Suprapubic skin (tissue), 4 donors: ENCODE measurements at regions not wholly inside any gene's neighbourhood (a gene's known extent, or its start where the extent isn't known, plus 50 kb on each side); places are given as distances from the start of the nearest gene placed in this dataset.

Experiments
- DNase-seq, 2 donors: peaks; one replicate each; pipeline ENCODE4 v3.0.0-alpha.2; 2019; ENCODE audit warnings: low spot score in 2 of 2
- H3K27ac ChIP-seq: fragments of 200-600 bp; sonication (generic); one replicate; pipeline ENCODE4 v1.5.1; 2019
- H3K27me3 ChIP-seq: fragments of 200-600 bp; sonication (generic); one replicate; pipeline ENCODE4 v1.5.1; 2019
- H3K36me3 ChIP-seq: fragments of 200-600 bp; sonication (generic); one replicate; pipeline ENCODE4 v1.5.1; 2019
- H3K4me1 ChIP-seq: fragments of 200-600 bp; sonication (generic); one replicate; pipeline ENCODE4 v1.5.1; 2019
- H3K4me3 ChIP-seq: fragments of 200-600 bp; sonication (generic); one replicate; pipeline ENCODE4 v1.5.1; 2019; ENCODE audit warnings: mild to moderate bottlenecking
- H3K9me3 ChIP-seq: fragments of 200-600 bp; sonication (generic); one replicate; pipeline ENCODE4 v1.5.1; 2019
- CTCF ChIP-seq, 2 donors: fragments of 200-600 bp in 1 of 2; fragments of 450-650 bp in 1 of 2; sonication (generic) in 1 of 2; IDR thresholded peaks; one replicate each; pipeline ENCODE4 v1.5.1; 2016 to 2019; ENCODE audit warnings: antibody characterized with exemption in 2 of 2, mild to moderate bottlenecking in 1 of 2, moderate library complexity in 1 of 2
- EP300 ChIP-seq: sonication (generic); formaldehyde crosslinking; IDR thresholded peaks from one replicate; pipeline ENCODE4 v1.6.1; 2017; ENCODE audit warnings: antibody characterized with exemption
- POLR2A ChIP-seq, 2 donors: fragments of 450-650 bp; IDR thresholded peaks; one replicate each; pipeline ENCODE4 v1.6.1; 2017; ENCODE audit warnings: antibody characterized with exemption in 2 of 2, mild to moderate bottlenecking in 2 of 2, moderate library complexity in 2 of 2
- POLR2AphosphoS5 ChIP-seq, 3 donors: sonication (generic); formaldehyde crosslinking; IDR thresholded peaks; one replicate each; pipeline ENCODE4 v1.6.1; 2017; ENCODE audit warnings: antibody characterized with exemption in 3 of 3
- WGBS: methylation state at CpG from one replicate; pipeline ENCODE4 v1.1.5; 2018; 5-methylcytosine and 5-hydroxymethylcytosine counted together

GRCh38 chr7:57198801-57199200 lies 66.6 kb upstream of the ZNF479 start:
- H3K27me3 ChIP-seq = no peaks in the 10 kb centered on the region
- H3K27ac ChIP-seq = no peak overlapping the region
- no peaks in the 10 kb centered on the region for H3K36me3 ChIP-seq
- no peaks in the 10 kb centered on the region for H3K4me1 ChIP-seq
- peaks cover 23% of the 10 kb centered on the region for H3K9me3 ChIP-seq
- peak in 1 of 2 donors; percentile 15 for DNase-seq
- H3K4me3 ChIP-seq = no peak overlapping the region
- 90% methylated on average over 9 of the region's 9 CpGs for WGBS
- no peak for TF ChIP-seq EP300
- TF ChIP-seq POLR2A (IDR thresholded peaks at IDR 0.05) = no peak
- no peak for TF ChIP-seq CTCF (IDR thresholded peaks at IDR 0.05)
- TF ChIP-seq POLR2AphosphoS5 (IDR thresholded peaks at IDR 0.05) = no peak

- H3K9me3 ChIP-seq = peaks cover 23% of the 10 kb centered on the region
- no peak for DNase-seq
- H3K36me3 ChIP-seq = no peaks in the 10 kb centered on the region
- no peaks in the 10 kb centered on the region for H3K27me3 ChIP-seq
- H3K27ac ChIP-seq = no peak overlapping the region
- no peaks in the 10 kb centered on the region for H3K4me1 ChIP-seq
- TF ChIP-seq CTCF (IDR thresholded peaks at IDR 0.05) (no peak), POLR2A (IDR thresholded peaks at IDR 0.05) (no peak), POLR2AphosphoS5 (IDR thresholded peaks at IDR 0.05) (no peak), EP300 (no peak)
- WGBS = 91% methylated on average over 7 of the region's 7 CpGs
- no peak overlapping the region for H3K4me3 ChIP-seq
Measured at GRCh38 chr7:57199252-57199651, 67.0 kb upstream of the ZNF479 start.

GRCh38 chr7:57201021-57201894 lies 69.0 kb upstream of the ZNF479 start:
- Histone ChIP-seq H3K9me3 (peaks cover 32% of the 10 kb centered on the region), H3K27ac (no peak overlapping the region), H3K4me1 (no peaks in the 10 kb centered on the region), H3K36me3 (no peaks in the 10 kb centered on the region), H3K27me3 (no peaks in the 10 kb centered on the region), H3K4me3 (no peak overlapping the region)
- TF ChIP-seq POLR2A (IDR thresholded peaks at IDR 0.05) (no peak), EP300 (no peak), POLR2AphosphoS5 (IDR thresholded peaks at IDR 0.05) (no peak), CTCF (IDR thresholded peaks at IDR 0.05) (no peak)
- WGBS = 90% methylated on average over 14 of the region's 14 CpGs
- no peak for DNase-seq

- TF ChIP-seq EP300 (no peak), POLR2A (IDR thresholded peaks at IDR 0.05) (no peak), POLR2AphosphoS5 (IDR thresholded peaks at IDR 0.05) (no peak), CTCF (IDR thresholded peaks at IDR 0.05) (no peak)
- Histone ChIP-seq H3K4me3 (no peak overlapping the region), H3K27me3 (no peaks in the 10 kb centered on the region), H3K9me3 (peaks cover 32% of the 10 kb centered on the region), H3K36me3 (no peaks in the 10 kb centered on the region), H3K4me1 (no peaks in the 10 kb centered on the region), H3K27ac (no peak overlapping the region)
- DNase-seq = no peak
- 80% methylated on average over 7 of the region's 7 CpGs for WGBS
Measured at GRCh38 chr7:57201895-57202210, 69.6 kb upstream of the ZNF479 start.

DNA sequence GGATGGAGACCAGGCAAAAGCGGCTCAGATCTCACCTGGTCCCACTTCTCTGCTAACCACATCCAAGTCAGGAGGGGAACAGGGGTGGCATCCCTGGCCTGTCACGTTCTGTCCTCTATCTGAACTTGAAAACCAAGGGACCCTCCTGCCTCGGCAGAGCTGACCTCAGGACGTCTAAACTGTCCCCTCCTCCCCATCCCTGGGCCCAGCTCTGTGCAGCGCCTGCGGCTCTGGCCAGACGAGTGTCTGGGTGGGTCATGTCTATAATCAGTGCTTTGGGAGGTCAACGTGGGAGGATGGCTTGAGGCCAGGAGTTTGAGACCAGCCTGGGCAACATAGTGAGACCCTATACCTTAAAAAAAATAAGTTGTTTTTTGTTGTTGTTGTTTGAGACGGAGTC lies 70.0 kb upstream of the ZNF479 start:
- Histone ChIP-seq H3K4me3 (no peak overlapping the region), H3K4me1 (no peaks in the 10 kb centered on the region), H3K36me3 (no peaks in the 10 kb centered on the region), H3K9me3 (peaks cover 32% of the 10 kb centered on the region), H3K27me3 (no peaks in the 10 kb centered on the region), H3K27ac (no peak overlapping the region)
- DNase-seq = no peak
- no peak for TF ChIP-seq EP300
- no peak for TF ChIP-seq POLR2A (IDR thresholded peaks at IDR 0.05)
- no peak for TF ChIP-seq CTCF (IDR thresholded peaks at IDR 0.05)
- no peak for TF ChIP-seq POLR2AphosphoS5 (IDR thresholded peaks at IDR 0.05)
- 80% methylated on average over 6 of the region's 9 CpGs for WGBS
